ENCODE measurements at regions not wholly inside any gene's neighbourhood (a gene's known extent, or its start where the extent isn't known, plus 50 kb on each side); places are given as distances from the start of the nearest gene placed in this dataset.
"Not testable (repeated sequence)": the region's sequence is repeated elsewhere in the genome, so short reads cannot be mapped to it uniquely, and the experiment has no call there.

DNA sequence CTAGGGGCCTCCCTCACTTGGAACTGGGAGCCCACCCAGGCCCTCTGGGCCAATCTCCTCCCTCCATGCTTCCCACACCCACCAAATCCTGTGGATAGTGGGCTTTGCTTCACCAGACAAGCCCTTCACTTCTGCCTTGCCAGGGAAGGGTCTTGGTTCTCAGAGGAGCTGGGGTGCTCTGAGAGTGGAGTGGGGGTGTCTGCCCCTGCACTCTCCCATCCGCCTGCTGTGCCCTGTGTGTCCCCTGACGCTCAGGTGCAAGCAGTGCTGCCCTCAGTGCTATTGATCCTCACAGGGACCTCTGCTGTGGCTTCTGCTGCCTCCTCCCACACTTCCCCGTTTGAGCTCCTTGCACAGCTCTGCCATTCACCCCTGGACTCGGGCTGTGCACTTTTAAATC lies 117.3 kb upstream of the NKX1-1 start:
- FAIRE-seq: no peak

DNA sequence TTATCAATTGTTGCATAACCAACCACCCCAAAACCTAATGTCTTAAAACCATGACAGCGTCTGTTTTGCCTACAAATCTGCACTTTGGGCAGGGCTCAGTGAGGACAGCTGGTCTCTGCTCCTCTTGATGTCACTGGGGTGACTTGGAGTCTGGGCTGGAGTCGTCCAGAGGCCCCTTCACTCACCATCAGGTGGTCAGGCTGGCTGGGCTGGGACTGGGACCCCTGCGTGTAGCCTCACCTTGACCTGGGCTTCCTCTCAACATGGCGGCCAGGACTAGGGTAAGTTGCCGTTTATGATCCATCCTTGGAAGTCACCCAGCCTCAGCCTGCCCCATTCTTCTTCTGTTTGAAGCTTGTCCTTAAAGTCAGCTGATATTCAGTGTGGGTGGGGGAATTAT lies 116.8 kb upstream of the NKX1-1 start:
- no peak for FAIRE-seq

DNA sequence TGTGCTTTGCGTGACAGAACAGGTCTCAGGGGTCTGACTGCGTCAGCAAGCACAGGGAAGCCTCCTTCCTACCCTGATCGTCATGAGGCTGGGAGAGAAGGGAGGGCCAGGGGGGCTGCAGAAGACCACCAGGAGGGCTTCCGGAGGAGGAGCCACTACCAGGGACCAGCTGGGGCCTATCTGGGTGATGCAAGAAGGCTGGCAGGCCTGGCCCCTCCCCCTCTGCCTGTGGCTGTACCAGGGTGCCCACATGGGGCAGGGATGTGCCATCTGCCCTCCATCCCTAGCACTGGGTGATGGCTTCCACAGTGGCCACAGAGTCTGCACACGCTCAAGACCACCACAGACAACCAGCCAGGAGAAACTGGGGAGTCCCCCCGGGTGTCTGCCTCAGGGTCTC lies 116.4 kb upstream of the NKX1-1 start:
- FAIRE-seq: no peak

- no peak for FAIRE-seq
Observed at GRCh38 chr4:1521821-1522361, 115.6 kb upstream of the NKX1-1 start.

DNA sequence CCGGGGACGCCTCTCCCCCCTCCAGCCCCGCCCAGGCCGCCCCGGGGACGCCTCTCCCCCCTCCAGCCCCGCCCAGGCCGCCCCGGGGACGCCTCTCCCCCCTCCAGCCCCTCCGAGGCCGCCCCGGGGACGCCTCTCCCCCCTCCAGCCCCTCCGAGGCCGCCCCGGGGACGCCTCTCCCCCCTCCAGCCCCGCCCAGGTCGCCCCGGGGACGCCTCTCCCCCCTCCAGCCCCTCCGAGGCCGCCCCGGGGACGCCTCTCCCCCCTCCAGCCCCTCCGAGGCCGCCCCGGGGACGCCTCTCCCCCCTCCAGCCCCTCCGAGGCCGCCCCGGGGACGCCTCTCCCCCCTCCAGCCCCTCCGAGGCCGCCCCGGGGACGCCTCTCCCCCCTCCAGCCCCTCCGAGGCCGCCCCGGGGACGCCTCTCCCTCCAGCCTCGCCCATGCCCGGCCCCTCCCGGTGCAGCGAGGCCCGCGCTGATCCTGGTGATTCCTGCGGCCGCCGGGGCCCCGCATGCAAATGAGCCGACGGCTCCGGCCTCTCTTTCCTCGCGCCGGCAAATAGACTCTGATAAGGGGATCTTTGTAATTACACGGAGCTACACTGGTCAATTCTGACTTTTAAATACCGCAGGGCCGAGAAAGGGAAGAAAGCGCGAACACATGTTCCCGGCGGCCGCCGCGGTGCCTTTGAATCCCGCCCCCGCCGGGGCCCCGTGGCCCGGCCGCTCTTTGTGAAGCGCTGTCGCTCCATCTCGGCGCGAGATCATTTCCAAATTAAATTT lies 114.7 kb upstream of the NKX1-1 start:
- FAIRE-seq: not testable (repeated sequence)

DNA sequence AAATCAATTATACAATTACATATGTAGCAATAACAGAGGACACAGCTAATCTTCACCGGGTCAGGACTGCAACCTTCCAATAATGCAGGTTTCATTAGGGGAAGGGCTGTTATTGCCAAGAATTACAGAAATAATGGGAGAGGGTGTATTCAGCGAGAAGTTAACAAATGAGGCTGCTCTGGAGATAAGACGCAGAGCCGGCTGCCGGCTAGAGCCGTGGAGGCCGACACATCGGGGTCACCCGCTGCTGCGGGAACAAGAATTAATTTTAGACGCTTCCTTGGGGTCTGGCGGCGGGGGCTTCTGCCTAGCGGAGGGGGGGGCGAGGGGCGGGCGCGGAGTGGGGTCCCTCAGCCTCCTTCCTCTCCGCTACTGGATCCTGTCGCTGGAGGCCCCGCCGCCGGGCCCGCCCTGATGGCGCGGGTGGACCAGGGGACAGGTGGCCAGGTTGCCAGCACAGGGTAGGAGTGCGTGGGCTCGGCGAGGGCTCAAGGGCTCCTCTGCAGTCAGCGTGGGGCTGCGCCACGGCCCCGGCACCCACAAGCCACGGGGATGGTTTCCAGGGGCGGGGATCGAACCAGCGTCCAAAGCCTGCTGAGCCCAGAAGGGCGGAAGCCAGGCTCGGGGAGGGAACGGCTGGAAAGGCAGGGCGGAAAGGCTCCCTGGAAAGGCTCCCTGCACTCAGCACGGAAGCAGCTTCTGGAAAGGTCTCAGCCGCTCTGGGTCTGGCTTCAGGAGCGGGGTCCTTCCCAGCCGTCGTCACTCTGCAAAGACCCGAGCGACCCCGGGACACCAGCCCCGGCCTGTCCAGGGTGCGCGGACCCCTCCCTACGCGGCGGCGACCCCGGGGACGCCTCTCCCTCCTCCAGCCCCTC lies 113.8 kb upstream of the NKX1-1 start:
- FAIRE-seq: no peak

DNA sequence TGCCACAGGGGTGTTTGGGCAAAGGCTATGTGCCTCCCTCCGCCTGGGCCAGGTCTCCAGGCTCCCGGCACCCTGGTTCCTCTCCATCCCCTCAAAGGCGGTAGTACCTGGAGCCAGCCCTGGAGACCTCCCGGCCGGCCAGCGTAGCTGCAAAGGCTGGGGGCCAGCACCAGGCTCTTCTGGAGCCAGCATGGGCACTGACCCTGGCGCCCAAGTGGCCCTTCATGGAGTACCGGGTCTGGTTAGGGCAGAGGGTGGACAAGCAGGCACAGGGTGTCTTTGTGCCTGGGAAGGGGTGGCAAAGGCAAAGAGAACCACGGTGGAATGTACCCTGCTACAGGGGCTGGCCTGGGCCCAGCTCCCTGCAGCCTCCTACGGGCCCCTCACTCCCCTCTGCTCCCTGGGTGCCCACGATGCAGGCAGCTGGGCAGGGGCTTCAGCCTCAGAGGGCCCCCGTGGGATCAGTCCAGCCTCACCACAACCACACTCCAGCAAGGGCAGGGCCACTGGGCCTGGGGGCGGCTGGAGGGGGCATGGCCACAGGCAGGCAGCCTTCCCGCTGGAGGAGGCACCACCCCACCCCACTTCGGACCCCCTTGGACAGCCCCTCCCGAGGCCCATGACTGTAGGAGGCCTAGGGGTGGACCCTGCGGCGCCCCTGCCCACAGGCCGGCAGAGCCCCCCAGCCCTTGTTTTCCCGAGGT lies 112.9 kb upstream of the NKX1-1 start:
- no peak for FAIRE-seq

DNA sequence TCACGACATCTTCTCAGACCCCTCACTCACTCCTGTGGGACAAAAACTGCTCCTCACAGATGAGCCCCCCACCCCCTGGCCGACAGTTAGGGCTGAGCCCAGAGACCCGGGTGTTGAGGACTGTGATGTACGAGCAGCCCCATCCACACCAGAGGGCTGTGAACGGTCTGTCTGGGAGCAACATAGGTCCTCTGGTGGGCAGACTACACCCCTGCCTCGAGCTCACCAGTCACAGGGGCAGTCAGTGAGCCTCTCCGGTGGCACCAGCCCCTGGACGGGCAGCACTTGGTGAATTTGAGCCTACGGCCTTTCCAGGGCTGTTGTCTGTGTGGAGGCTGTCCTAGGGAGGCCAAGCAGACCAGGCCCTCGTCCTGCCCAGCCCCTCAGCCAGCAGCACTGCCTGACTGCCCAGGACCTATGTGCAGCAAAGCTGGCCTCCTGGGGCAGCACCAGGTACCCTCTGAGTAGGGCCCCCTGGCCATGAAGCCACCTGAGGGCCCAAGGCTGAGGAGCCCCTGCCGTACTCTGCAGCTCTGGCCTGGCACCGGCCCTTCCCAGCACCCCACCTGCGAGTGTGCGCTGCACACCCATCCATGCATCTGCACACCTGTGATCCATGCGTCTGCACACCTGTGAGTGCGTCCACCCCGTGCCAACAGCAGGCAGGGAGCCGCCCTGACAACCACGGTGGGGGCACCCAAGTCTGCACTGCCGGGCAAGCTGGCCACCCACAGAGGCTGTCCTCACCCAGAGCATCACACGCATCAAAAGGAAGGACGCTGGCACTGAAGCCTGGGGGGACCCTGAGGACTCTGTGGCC lies 111.6 kb upstream of the NKX1-1 start:
- no peak for FAIRE-seq

DNA sequence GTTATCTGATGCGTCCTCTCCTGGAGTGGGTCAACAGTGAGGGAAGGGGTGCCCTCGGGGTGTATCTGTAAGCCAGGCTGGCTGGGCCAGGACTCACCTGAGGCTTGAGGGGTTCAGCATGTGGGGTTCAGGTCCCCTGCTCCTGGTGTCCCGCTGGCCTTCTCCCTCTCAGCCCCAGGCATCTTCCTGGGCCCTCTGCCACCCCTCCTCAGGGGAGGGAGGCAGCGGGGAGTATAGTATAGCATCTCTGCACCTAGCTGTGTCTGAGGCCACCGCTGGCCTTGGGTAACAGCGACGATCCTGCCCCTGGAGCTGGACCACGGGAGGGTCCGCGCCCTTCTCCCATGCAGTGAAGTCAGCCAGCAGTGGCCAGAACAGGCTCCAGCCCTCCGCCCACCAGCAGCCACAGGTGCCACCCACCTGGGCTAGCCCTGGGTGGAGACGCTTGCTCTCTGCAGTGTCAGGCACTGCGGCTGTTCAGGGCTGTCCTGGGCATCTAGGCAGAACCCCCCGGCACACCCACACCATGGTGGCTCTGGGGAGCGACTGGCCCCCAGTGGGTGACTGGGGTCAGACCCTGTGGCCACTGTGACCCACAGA lies 110.7 kb upstream of the NKX1-1 start:
- FAIRE-seq: no peak

DNA sequence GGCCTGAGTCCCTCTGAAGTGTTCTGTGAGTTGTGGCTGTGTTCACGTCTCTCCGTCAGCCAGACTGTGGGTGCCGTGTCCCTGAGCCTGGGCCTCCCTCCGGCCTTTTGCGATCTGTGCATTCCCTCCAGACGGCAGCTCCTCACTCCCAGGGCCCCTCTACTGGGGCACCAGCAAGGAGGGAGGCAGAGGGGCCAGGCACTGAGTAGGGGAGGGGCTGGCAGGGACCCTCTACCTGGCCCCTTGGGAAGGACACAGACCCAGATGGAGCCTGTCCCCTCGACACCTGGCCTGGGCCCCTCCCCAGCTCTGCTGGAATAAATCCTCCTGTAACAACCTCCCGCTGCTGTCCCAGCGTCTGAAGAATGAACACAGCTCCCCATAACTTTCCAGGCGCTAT lies 110.0 kb upstream of the NKX1-1 start:
- no peak for FAIRE-seq

GRCh38 chr4:1515763-1516162 lies 109.5 kb upstream of the NKX1-1 start:
- FAIRE-seq: no peak

DNA sequence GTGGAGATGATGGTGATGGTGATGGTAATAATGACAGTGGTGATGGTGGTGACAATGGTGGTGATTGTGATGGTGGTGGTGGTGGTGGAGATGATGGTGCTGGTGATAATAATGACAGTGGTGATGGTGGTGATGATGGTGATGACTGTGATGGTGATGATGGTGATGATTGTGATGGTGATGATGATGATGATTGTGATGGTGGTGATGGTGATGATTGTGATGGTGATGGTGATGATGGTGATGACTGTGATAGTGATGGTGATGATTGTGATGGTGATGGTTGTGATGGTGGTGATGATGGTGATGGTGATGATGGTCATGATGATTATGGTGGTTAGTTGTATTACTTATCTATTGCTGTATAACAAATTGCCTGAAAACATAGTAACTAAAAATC lies 108.9 kb upstream of the NKX1-1 start:
- FAIRE-seq: no peak

GRCh38 chr4:1514612-1515011 lies 108.4 kb upstream of the NKX1-1 start:
- no peak for FAIRE-seq

DNA sequence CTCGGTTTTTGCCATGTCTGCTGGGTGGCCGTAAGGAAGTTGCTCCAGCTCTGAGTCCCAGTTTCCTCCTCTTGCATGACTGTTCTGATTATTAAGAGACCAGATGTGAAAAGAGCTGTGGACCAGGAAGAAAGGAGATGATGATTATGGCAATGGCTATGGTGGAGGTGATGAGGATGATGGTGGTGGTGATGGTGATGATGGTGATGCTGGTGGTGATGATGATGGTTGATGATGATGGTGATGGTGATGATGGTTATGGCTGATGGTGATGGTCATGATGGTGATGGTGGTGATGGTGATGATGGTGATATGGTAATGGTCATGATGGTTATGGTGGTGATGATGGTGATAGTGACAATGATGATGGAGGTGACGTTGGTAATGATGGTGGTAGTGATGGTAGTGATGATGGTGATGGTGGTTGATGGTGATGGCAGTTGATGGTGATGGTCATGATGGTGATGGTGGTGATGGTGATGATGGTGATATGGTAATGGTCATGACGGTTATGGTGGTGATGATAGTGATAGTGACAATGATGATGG lies 107.8 kb upstream of the NKX1-1 start:
- no peak for FAIRE-seq

GRCh38 chr4:1512738-1513660 lies 106.8 kb upstream of the NKX1-1 start:
- no peak for FAIRE-seq

DNA sequence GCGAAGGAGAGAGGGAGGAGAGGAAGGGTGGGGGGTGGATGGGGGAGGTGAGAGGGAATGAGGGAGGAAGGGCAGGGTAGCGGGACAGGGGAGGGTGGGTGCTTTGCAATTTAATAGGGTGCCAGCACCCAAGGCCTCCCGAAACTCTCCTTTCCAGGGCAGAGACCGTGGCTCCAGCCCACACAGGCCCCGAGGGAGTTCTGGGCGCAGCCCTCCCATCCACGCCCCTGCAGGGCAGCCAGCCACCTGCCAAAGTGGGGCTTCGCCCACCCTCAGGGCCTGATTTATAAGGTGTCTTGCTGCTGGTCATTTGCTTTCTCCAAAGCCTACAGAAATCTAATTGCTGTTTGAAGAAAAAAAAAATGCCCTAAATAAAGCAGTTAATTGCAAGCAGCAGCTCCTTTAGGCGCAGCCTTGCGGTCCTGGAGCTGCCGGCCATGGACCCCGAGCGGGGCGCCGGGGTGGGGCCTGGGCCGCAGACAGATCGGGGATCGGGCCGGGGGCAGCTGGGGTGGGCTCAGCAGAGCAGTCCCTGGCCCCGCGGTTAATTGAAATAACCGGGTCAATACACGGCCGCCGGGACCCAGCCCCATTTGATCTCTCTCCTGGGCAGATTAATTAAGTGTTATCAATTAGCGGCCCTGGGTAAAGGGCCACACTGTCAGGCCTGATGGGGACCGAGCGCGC lies 106.0 kb upstream of the NKX1-1 start:
- FAIRE-seq: no peak

DNA sequence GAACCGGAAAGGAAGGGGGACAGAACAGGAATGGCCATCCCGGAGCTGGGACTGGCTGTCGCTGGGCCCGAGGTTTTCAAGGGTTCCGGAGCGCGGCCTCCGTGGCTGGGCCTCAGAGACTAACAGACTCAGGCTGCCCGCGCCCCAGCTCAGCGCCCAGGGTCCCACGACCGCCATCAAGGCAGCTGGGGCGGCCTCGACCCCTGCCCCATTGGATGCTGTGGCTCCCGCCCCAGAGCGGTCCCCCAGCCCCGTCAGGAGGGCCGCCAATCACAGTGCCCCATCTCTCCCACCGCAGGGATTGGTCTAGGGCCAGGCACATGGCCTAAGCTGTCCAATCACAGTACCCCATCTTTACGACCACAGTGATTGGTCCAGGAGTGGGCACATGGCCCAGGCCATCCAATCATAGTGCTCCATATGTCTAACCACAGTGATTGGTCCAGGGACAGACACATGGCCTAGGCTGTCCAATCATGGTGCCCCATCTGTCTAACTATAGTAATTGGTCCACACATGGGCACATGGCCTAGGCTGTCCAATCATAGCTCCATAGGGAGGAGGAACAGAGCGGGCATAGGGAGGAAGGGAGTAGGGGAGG lies 105.3 kb upstream of the NKX1-1 start:
- FAIRE-seq: no peak

DNA sequence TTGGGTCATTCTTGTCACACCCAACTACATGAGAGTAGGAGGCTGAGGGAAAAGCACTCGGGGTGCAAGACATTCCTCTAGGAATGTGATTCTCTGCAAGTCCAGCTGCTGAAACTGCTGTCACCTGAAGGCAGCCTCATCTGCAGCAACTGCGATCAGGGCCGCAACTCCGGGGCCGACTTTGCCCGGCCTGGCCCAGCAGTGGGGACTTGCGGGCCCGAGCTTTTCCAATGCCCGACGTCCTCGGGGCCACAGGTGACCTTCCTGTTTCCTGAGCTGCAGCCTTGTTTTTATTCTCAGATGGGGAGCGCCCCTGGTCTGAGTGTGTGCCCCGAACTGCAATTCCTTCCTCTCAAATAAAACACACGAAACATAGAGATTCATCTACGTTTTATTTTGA lies 104.7 kb upstream of the NKX1-1 start:
- FAIRE-seq: no peak

DNA sequence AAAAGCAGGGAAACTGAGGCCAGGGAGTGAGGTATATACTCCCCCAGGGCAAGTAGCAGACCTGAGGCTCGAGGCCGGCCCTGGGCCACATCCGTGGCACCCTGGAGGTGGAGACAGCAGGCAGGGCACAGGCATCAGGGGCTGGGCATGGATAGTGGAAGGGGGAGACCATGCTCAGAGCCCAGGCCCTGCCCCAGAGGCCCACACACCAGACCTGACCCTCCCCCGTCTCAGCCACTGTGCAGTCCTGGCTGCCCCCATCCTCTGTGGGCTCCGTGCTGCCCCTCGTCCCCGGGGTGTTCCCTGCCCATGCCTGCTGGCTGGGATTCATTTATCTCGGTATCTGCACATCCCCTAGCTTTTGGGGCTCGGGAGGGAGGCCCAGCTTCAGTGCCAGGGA lies 103.1 kb upstream of the NKX1-1 start:
- FAIRE-seq: no peak
